ENCODE measurements at regions not wholly inside any gene's neighbourhood (a gene's known extent, or its start where the extent isn't known, plus 50 kb on each side); places are given as distances from the start of the nearest gene placed in this dataset.

GRCh38 chr15:62913246-62913645, 129.3 kb upstream of the TPM1 start:
- Histone ChIP-seq H3K27me3 (ENCODE audit: control insufficient read depth, insufficient read depth, low read length) (no peaks in the 10 kb centered on the region), H3K27ac (ENCODE audit: low read length) (no peak overlapping the region), H3K4me3 (ENCODE audit: low read length) (no peak overlapping the region), H3K4me1 (ENCODE audit: control insufficient read depth, insufficient read depth, low read length) (no peaks in the 10 kb centered on the region), H3K36me3 (ENCODE audit: control insufficient read depth, insufficient read depth, low read length) (no peaks in the 10 kb centered on the region), H3K9me3 (ENCODE audit: control insufficient read depth, low read depth, low read length) (no peaks in the 10 kb centered on the region)
- no CpG with 5 or more reads among the region's 1 CpG for WGBS (ENCODE audit: insufficient coverage, low lambda C conversion rate)
- DNase-seq, result no peak

GRCh38 chr15:62914461-62915079, 128.0 kb upstream of the TPM1 start:
- Histone ChIP-seq H3K27ac (ENCODE audit: low read length) (no peak overlapping the region), H3K36me3 (ENCODE audit: control insufficient read depth, insufficient read depth, low read length) (no peaks in the 10 kb centered on the region), H3K4me3 (ENCODE audit: low read length) (no peak overlapping the region), H3K4me1 (ENCODE audit: control insufficient read depth, insufficient read depth, low read length) (no peaks in the 10 kb centered on the region), H3K27me3 (ENCODE audit: control insufficient read depth, insufficient read depth, low read length) (no peaks in the 10 kb centered on the region), H3K9me3 (ENCODE audit: control insufficient read depth, low read depth, low read length) (no peaks in the 10 kb centered on the region)
- no CpG with 5 or more reads among the region's 7 CpGs for WGBS (ENCODE audit: insufficient coverage, low lambda C conversion rate)
- no peak for DNase-seq

GRCh38 chr15:62920682-62921502, 121.7 kb upstream of the TPM1 start:
- 100% methylated on average over 1 of the region's 3 CpGs for WGBS (ENCODE audit: insufficient coverage, low lambda C conversion rate)
- Histone ChIP-seq H3K9me3 (ENCODE audit: control insufficient read depth, low read depth, low read length) (no peaks in the 10 kb centered on the region), H3K4me3 (ENCODE audit: low read length) (no peak overlapping the region), H3K36me3 (ENCODE audit: control insufficient read depth, insufficient read depth, low read length) (no peaks in the 10 kb centered on the region), H3K4me1 (ENCODE audit: control insufficient read depth, insufficient read depth, low read length) (no peaks in the 10 kb centered on the region), H3K27me3 (ENCODE audit: control insufficient read depth, insufficient read depth, low read length) (no peaks in the 10 kb centered on the region), H3K27ac (ENCODE audit: low read length) (no peak overlapping the region)
- no peak for DNase-seq

DNA sequence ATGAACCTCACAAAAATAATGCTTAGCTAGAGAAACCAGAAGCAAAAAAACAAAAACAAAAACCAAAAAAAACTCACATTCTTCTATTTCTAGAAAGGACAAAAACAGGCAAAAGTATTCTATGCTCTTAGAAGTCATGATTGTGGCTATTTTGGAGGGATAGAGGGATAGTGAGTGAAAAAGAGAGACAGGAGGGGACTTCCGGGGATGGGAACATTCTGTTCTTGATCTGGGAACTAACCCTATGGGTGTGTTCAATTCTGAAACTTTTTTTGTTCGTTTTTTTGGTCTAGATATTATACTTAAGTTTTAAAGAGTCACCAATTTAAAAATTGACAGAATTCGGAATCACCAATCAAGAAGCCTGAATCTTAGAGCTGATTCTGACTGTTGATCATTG, 120.0 kb upstream of the TPM1 start:
- no peaks in the 10 kb centered on the region for H3K27me3 ChIP-seq (ENCODE audit: control insufficient read depth, insufficient read depth, low read length)
- no peaks in the 10 kb centered on the region for H3K9me3 ChIP-seq (ENCODE audit: control insufficient read depth, low read depth, low read length)
- no peaks in the 10 kb centered on the region for H3K4me1 ChIP-seq (ENCODE audit: control insufficient read depth, insufficient read depth, low read length)
- no peak overlapping the region for H3K4me3 ChIP-seq (ENCODE audit: low read length)
- DNase-seq, result no peak
- 80% methylated on average over 2 of the region's 3 CpGs for WGBS (ENCODE audit: insufficient coverage, low lambda C conversion rate)
- no peaks in the 10 kb centered on the region for H3K36me3 ChIP-seq (ENCODE audit: control insufficient read depth, insufficient read depth, low read length)
- H3K27ac ChIP-seq (ENCODE audit: low read length), result no peak overlapping the region

DNA sequence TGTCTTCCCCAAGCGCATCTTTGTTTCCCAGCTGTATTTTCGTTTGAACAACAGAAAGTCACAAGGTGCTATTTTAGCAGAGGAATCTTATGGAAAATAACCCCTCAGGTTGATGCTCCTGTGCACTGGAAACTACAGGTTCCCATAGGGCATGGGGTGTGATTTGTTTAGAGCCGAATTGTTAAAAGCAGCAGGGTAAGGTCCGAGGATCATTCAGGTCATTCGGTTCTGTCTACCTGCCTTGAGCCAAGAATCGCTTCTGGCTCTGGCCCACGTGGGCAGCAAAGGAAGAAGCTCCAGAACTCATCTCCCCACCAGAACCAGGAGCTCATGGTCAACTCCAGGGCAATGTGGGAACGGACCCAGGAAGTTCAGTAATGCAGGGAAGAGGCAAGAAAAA, 116.7 kb upstream of the TPM1 start:
- DNase-seq, result no peak
- WGBS (ENCODE audit: insufficient coverage, low lambda C conversion rate), result no CpG with 5 or more reads among the region's 8 CpGs
- no peaks in the 10 kb centered on the region for H3K9me3 ChIP-seq (ENCODE audit: control insufficient read depth, low read depth, low read length)
- H3K27ac ChIP-seq (ENCODE audit: low read length), result no peak overlapping the region
- no peaks in the 10 kb centered on the region for H3K27me3 ChIP-seq (ENCODE audit: control insufficient read depth, insufficient read depth, low read length)
- no peaks in the 10 kb centered on the region for H3K36me3 ChIP-seq (ENCODE audit: control insufficient read depth, insufficient read depth, low read length)
- no peak overlapping the region for H3K4me3 ChIP-seq (ENCODE audit: low read length)
- no peaks in the 10 kb centered on the region for H3K4me1 ChIP-seq (ENCODE audit: control insufficient read depth, insufficient read depth, low read length)

DNA sequence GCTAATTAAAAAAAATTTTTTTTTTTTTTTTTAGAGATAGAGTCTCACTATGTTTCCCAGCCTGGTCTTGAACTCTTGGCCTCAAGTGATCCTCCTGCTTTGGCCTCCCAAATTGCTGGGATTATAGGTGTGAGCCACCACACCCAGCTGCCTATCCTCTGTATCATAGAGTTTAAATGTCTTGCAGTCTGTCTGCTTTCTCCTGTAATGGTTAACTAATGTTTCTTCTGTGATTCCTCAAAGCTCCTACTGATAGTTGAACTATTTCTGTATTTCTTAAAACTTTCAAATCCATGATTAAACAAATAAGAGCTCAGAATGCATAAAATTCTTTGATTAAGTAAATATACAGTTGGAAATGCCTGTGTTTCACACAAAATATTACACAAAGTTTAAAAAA, 115.4 kb upstream of the TPM1 start:
- no peaks in the 10 kb centered on the region for H3K36me3 ChIP-seq (ENCODE audit: control insufficient read depth, insufficient read depth, low read length)
- no peaks in the 10 kb centered on the region for H3K27me3 ChIP-seq (ENCODE audit: control insufficient read depth, insufficient read depth, low read length)
- no peaks in the 10 kb centered on the region for H3K9me3 ChIP-seq (ENCODE audit: control insufficient read depth, low read depth, low read length)
- no peak for DNase-seq
- no peak overlapping the region for H3K27ac ChIP-seq (ENCODE audit: low read length)
- no peak overlapping the region for H3K4me3 ChIP-seq (ENCODE audit: low read length)
- no peaks in the 10 kb centered on the region for H3K4me1 ChIP-seq (ENCODE audit: control insufficient read depth, insufficient read depth, low read length)

DNA sequence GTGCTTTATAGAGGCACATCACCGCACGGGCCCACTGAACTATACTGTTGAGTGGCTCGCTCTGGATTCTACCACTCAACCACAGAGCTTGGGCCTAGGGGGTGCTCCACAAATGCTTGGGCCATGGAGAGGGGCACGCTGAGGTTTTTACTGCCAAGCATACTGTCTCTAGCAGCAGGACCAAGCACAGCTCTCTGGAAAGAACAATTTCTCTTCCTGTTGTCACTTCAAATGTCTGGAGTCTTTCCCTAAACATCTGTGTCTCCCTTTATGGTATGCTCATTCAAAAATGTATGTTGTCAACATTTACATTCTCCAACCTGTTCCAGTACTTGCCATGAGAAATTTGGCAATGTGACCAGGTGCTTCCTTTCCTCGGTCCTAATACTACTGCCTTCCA, 114.7 kb upstream of the TPM1 start:
- no CpG with 5 or more reads among the region's 5 CpGs for WGBS (ENCODE audit: insufficient coverage, low lambda C conversion rate)
- no peak overlapping the region for H3K27ac ChIP-seq (ENCODE audit: low read length)

GRCh38 chr15:62928242-62928999, 114.1 kb upstream of the TPM1 start:
- H3K27ac ChIP-seq (ENCODE audit: low read length), result no peak overlapping the region
- no CpG with 5 or more reads among the region's 12 CpGs for WGBS (ENCODE audit: insufficient coverage, low lambda C conversion rate)
- H3K4me1 ChIP-seq (ENCODE audit: control insufficient read depth, insufficient read depth, low read length), result no peaks in the 10 kb centered on the region
- H3K27me3 ChIP-seq (ENCODE audit: control insufficient read depth, insufficient read depth, low read length), result no peaks in the 10 kb centered on the region
- no peak for DNase-seq
- no peak overlapping the region for H3K4me3 ChIP-seq (ENCODE audit: low read length)
- H3K36me3 ChIP-seq (ENCODE audit: control insufficient read depth, insufficient read depth, low read length), result no peaks in the 10 kb centered on the region
- H3K9me3 ChIP-seq (ENCODE audit: control insufficient read depth, low read depth, low read length), result no peaks in the 10 kb centered on the region

More for the DNA sequence above, 114.7 kb upstream of the TPM1 start:
- H3K36me3 ChIP-seq (ENCODE audit: control insufficient read depth, insufficient read depth, low read length), result no peaks in the 10 kb centered on the region
- no peak for DNase-seq
- no peaks in the 10 kb centered on the region for H3K9me3 ChIP-seq (ENCODE audit: control insufficient read depth, low read depth, low read length)
- H3K4me3 ChIP-seq (ENCODE audit: low read length), result no peak overlapping the region
- no peaks in the 10 kb centered on the region for H3K4me1 ChIP-seq (ENCODE audit: control insufficient read depth, insufficient read depth, low read length)
- H3K27me3 ChIP-seq (ENCODE audit: control insufficient read depth, insufficient read depth, low read length), result no peaks in the 10 kb centered on the region

- Histone ChIP-seq H3K27me3 (ENCODE audit: control insufficient read depth, insufficient read depth, low read length) (no peaks in the 10 kb centered on the region), H3K4me3 (ENCODE audit: low read length) (no peak overlapping the region), H3K36me3 (ENCODE audit: control insufficient read depth, insufficient read depth, low read length) (no peaks in the 10 kb centered on the region), H3K9me3 (ENCODE audit: control insufficient read depth, low read depth, low read length) (no peaks in the 10 kb centered on the region), H3K4me1 (ENCODE audit: control insufficient read depth, insufficient read depth, low read length) (no peaks in the 10 kb centered on the region), H3K27ac (ENCODE audit: low read length) (no peak overlapping the region)
- no peak for DNase-seq
Observed at GRCh38 chr15:62929000-62929357, 113.6 kb upstream of the TPM1 start.

DNA sequence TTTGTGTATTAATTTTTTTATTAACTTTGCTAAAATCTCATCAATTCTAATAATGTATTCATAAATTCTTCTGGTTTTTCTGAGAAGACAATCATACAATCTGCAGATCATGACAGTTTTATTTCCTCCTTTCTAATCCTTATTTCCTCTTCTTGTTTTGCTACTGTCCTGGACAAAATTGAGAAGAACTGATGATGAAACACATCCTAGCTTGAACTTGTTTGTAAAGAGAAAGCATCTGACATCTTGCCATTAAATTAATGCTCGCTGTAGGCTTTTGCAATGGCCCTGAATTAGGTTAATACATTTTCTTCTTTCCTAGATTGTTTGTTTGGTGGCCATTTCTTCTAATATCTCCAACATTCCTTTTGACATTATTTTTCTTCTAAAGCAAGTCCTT, 110.9 kb upstream of the TPM1 start:
- 100% methylated on average over 1 of the region's 1 CpG for WGBS (ENCODE audit: insufficient coverage, low lambda C conversion rate)
- Histone ChIP-seq H3K9me3 (ENCODE audit: control insufficient read depth, low read depth, low read length) (no peaks in the 10 kb centered on the region), H3K27ac (ENCODE audit: low read length) (no peak overlapping the region), H3K36me3 (ENCODE audit: control insufficient read depth, insufficient read depth, low read length) (no peaks in the 10 kb centered on the region), H3K4me1 (ENCODE audit: control insufficient read depth, insufficient read depth, low read length) (no peaks in the 10 kb centered on the region), H3K4me3 (ENCODE audit: low read length) (no peak overlapping the region), H3K27me3 (ENCODE audit: control insufficient read depth, insufficient read depth, low read length) (peaks cover 4% of the 10 kb centered on the region)
- DNase-seq, result no peak
